ENCODE measurements at regions not wholly inside any gene's neighbourhood (a gene's known extent, or its start where the extent isn't known, plus 50 kb on each side); places are given as distances from the start of the nearest gene placed in this dataset.

DNA sequence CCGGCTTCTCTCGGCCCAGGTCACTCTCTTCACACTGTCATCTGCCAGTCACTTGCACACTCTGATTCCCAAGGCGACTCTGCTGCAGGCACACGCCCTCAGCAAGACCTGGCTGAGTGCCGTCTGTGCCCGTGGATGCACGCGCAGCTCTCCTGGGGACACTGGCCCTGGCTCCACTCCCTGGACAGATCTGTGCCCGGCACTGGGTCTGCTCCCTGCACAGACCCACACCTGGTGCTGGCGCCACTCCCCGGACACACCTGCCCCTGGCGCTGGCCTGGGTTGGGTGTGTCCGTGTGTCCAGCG lies 133.2 kb downstream of the DNAJB6 start:
- no peaks in the 10 kb centered on the region for H3K4me1 ChIP-seq (ENCODE audit: insufficient read depth)
- H3K4me3 ChIP-seq = no peak overlapping the region
- Mint-ChIP-seq H3K9me3 (peaks cover 50% of the 10 kb centered on the region), H3K27ac (no peak overlapping the region), H3K27me3 (ENCODE audit: insufficient read depth, low read depth, poor library complexity) (peaks cover 20% of the 10 kb centered on the region), H3K36me3 (ENCODE audit: low read depth) (peaks cover 46% of the 10 kb centered on the region), H3K4me3 (no peak overlapping the region), H3K4me1 (no peaks in the 10 kb centered on the region)
- no peak overlapping the region for H2AFZ ChIP-seq
- H3F3A ChIP-seq (replicated peaks; ENCODE audit: low read depth) = no peaks in the 10 kb centered on the region
- no peak overlapping the region for H3K27ac ChIP-seq (ENCODE audit: low read depth)
- no peaks in the 10 kb centered on the region; the same call in 1 of the 2 replicates for H3K36me3 ChIP-seq (ENCODE audit: insufficient read depth)
- DNase-seq (ENCODE audit: low spot score) (no peak), ATAC-seq (no peak)
- no peak for TF ChIP-seq JUNB (IDR thresholded peaks at IDR 0.05; ENCODE audit: unreplicated experiment)
- no peak for TF ChIP-seq EZH2 (IDR thresholded peaks at IDR 0.05; ENCODE audit: low read depth, unreplicated experiment)
- no peak for TF ChIP-seq EZH2phosphoT487 (IDR thresholded peaks at IDR 0.05; ENCODE audit: unreplicated experiment)
- TF ChIP-seq, protein P1, sequence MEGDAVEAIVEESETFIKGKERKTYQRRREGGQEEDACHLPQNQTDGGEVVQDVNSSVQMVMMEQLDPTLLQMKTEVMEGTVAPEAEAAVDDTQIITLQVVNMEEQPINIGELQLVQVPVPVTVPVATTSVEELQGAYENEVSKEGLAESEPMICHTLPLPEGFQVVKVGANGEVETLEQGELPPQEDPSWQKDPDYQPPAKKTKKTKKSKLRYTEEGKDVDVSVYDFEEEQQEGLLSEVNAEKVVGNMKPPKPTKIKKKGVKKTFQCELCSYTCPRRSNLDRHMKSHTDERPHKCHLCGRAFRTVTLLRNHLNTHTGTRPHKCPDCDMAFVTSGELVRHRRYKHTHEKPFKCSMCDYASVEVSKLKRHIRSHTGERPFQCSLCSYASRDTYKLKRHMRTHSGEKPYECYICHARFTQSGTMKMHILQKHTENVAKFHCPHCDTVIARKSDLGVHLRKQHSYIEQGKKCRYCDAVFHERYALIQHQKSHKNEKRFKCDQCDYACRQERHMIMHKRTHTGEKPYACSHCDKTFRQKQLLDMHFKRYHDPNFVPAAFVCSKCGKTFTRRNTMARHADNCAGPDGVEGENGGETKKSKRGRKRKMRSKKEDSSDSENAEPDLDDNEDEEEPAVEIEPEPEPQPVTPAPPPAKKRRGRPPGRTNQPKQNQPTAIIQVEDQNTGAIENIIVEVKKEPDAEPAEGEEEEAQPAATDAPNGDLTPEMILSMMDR (conservative IDR thresholded peaks at IDR 0.05; ENCODE audit: low read depth in 2 of 2) = no peak
- no peak for TF ChIP-seq STAT1 (IDR thresholded peaks at IDR 0.05; ENCODE audit: unreplicated experiment)
- no peak for TF ChIP-seq ZNF331 (CRISPR knock-in tag; IDR thresholded peaks at IDR 0.05; ENCODE audit: low read depth)
- no peak for TF ChIP-seq POLR2AphosphoS5 (IDR thresholded peaks at IDR 0.05; ENCODE audit: low read depth)
- no peak for TF ChIP-seq ZNF114 (CRISPR knock-in tag; IDR thresholded peaks at IDR 0.05)
- TF ChIP-seq, protein P2, sequence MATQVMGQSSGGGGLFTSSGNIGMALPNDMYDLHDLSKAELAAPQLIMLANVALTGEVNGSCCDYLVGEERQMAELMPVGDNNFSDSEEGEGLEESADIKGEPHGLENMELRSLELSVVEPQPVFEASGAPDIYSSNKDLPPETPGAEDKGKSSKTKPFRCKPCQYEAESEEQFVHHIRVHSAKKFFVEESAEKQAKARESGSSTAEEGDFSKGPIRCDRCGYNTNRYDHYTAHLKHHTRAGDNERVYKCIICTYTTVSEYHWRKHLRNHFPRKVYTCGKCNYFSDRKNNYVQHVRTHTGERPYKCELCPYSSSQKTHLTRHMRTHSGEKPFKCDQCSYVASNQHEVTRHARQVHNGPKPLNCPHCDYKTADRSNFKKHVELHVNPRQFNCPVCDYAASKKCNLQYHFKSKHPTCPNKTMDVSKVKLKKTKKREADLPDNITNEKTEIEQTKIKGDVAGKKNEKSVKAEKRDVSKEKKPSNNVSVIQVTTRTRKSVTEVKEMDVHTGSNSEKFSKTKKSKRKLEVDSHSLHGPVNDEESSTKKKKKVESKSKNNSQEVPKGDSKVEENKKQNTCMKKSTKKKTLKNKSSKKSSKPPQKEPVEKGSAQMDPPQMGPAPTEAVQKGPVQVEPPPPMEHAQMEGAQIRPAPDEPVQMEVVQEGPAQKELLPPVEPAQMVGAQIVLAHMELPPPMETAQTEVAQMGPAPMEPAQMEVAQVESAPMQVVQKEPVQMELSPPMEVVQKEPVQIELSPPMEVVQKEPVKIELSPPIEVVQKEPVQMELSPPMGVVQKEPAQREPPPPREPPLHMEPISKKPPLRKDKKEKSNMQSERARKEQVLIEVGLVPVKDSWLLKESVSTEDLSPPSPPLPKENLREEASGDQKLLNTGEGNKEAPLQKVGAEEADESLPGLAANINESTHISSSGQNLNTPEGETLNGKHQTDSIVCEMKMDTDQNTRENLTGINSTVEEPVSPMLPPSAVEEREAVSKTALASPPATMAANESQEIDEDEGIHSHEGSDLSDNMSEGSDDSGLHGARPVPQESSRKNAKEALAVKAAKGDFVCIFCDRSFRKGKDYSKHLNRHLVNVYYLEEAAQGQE (IDR thresholded peaks at IDR 0.05; ENCODE audit: unreplicated experiment) = no peak
- TF ChIP-seq, protein P3, sequence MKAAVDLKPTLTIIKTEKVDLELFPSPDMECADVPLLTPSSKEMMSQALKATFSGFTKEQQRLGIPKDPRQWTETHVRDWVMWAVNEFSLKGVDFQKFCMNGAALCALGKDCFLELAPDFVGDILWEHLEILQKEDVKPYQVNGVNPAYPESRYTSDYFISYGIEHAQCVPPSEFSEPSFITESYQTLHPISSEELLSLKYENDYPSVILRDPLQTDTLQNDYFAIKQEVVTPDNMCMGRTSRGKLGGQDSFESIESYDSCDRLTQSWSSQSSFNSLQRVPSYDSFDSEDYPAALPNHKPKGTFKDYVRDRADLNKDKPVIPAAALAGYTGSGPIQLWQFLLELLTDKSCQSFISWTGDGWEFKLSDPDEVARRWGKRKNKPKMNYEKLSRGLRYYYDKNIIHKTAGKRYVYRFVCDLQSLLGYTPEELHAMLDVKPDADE (IDR thresholded peaks at IDR 0.05) = no peak
- TF ChIP-seq NANOG (IDR thresholded peaks at IDR 0.05; ENCODE audit: borderline replicate concordance) = no peak
- TF ChIP-seq CREB1 (CRISPR knock-in tag; IDR thresholded peaks at IDR 0.05; ENCODE audit: low read depth) = no peak
- H3K27me3 ChIP-seq (ENCODE audit: insufficient read depth) = no peaks in the 10 kb centered on the region
- H4K20me1 ChIP-seq (replicated peaks; ENCODE audit: insufficient read depth) = no peaks in the 10 kb centered on the region
- H3K9me2 ChIP-seq (ENCODE audit: insufficient read depth) = no peaks in the 10 kb centered on the region
- no peaks in the 10 kb centered on the region for H3K79me2 ChIP-seq (replicated peaks; ENCODE audit: insufficient read depth)
- H3K4me2 ChIP-seq = no peak overlapping the region

Measured in GM23338 (cell line).